Astrocyte (in vitro differentiated cells and primary cell): ENCODE measurements at regions not wholly inside any gene's neighbourhood (a gene's known extent, or its start where the extent isn't known, plus 50 kb on each side); places are given as distances from the start of the nearest gene placed in this dataset.

Experiments
- DNase-seq: peaks from one replicate; pipeline ENCODE4 v3.0.0-alpha.2; 2010; ENCODE audit warnings: low read depth
- FAIRE-seq: peaks from 2 replicates; lab custom pipeline; 2011; peaks lifted over from hg19 to GRCh38; lab: Jason Lieb, UNC
- H2AFZ ChIP-seq: 2 replicates; pipeline ENCODE4 v1.6.0; 2012; ENCODE audit warnings: low read depth, low read length, inconsistent platforms
- H3K27ac ChIP-seq: 2 replicates; pipeline ENCODE4 v1.5.1; 2011; ENCODE audit warnings: low read depth, low read length, inconsistent platforms
- H3K27me3 ChIP-seq: 2 replicates; pipeline ENCODE4 v1.6.0; 2011; ENCODE audit warnings: low read length, inconsistent platforms; ENCODE audit not compliant: insufficient read depth
- H3K36me3 ChIP-seq: 2 replicates; pipeline ENCODE4 v1.5.1; 2011; ENCODE audit warnings: low read length, inconsistent platforms; ENCODE audit not compliant: insufficient read depth
- H3K4me1 ChIP-seq: 2 replicates; pipeline ENCODE4 v1.5.1; 2011; ENCODE audit warnings: low read length, inconsistent platforms; ENCODE audit not compliant: insufficient read depth
- H3K4me2 ChIP-seq: 2 replicates; pipeline ENCODE4 v1.6.0; 2012; ENCODE audit warnings: low read length, inconsistent platforms
- H3K4me3 ChIP-seq: 2 replicates; pipeline ENCODE4 v1.5.1; 2011; ENCODE audit warnings: low read depth, mild to moderate bottlenecking, low read length, inconsistent platforms; ENCODE audit not compliant: insufficient read depth
- H3K79me2 ChIP-seq: 2 replicates; pipeline ENCODE4 v1.6.0; 2012; ENCODE audit warnings: mild to moderate bottlenecking, low read length, inconsistent platforms; ENCODE audit not compliant: insufficient read depth
- H3K9ac ChIP-seq: 2 replicates; pipeline ENCODE4 v1.6.0; 2012; ENCODE audit warnings: mild to moderate bottlenecking, low read length, inconsistent platforms
- H3K9me3 ChIP-seq: 2 replicates; pipeline ENCODE4 v1.5.1; 2012; ENCODE audit warnings: low read depth, mild to moderate bottlenecking, low read length, inconsistent platforms; ENCODE audit not compliant: insufficient read depth
- H4K20me1 ChIP-seq: 2 replicates; pipeline ENCODE4 v1.6.0; 2012; ENCODE audit warnings: low read length, inconsistent platforms; ENCODE audit not compliant: insufficient read depth
- H3K27ac Mint-ChIP-seq: one replicate; pipeline ENCODE4 v1.8.0; 2021; ENCODE audit warnings: mild to moderate bottlenecking, mixed read lengths; ENCODE audit not compliant: unreplicated experiment
- H3K27me3 Mint-ChIP-seq: one replicate; pipeline ENCODE4 v1.8.0; 2021; ENCODE audit warnings: low read depth, mixed read lengths; ENCODE audit not compliant: unreplicated experiment
- H3K36me3 Mint-ChIP-seq: one replicate; pipeline ENCODE4 v1.8.0; 2021; ENCODE audit warnings: low read depth, mixed read lengths; ENCODE audit not compliant: unreplicated experiment
- H3K4me1 Mint-ChIP-seq: one replicate; pipeline ENCODE4 v1.8.0; 2021; ENCODE audit warnings: low read depth, mixed read lengths; ENCODE audit not compliant: unreplicated experiment
- H3K4me3 Mint-ChIP-seq: one replicate; pipeline ENCODE4 v1.8.0; 2021; ENCODE audit warnings: mild to moderate bottlenecking, moderate library complexity, mixed read lengths; ENCODE audit not compliant: unreplicated experiment
- H3K9me3 Mint-ChIP-seq: one replicate; pipeline ENCODE4 v1.8.0; 2021; ENCODE audit warnings: mild to moderate bottlenecking, mixed read lengths; ENCODE audit not compliant: unreplicated experiment
- EZH2 ChIP-seq: IDR thresholded peaks from 2 replicates; pipeline ENCODE4 v1.6.1; 2012; ENCODE audit warnings: mild to moderate bottlenecking, low read length, inconsistent platforms; ENCODE audit not compliant: insufficient read depth
- TF ChIP-seq, protein P1 (sequence below): IDR thresholded peaks from 2 replicates; pipeline ENCODE4 v1.5.1; 2011; ENCODE audit warnings: low read depth, mild to moderate bottlenecking, inconsistent platforms, low read length, moderate library complexity; ENCODE audit not compliant: insufficient read depth

DNA sequence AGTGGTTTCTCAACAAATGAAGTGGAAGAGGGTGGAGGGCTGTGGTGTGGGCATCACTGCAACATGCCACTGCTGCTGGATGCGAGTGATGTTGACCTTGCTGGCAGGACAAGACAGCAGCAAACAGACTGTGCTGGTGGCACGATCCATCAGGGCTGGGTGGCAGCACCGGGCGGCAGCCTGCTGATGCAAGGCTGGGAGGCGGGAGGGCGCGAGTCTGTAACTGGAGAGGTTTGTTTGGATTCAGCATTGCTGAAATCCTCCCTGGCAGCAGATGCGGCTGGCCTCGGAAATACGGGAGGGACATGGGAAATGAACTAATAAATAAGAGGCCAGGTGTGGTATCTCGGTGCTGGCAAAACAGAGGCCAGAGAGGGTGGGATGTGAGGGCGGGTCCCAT lies 224.2 kb downstream of the ENGASE start:
- TF ChIP-seq EZH2: no peak
- TF ChIP-seq, protein P1, sequence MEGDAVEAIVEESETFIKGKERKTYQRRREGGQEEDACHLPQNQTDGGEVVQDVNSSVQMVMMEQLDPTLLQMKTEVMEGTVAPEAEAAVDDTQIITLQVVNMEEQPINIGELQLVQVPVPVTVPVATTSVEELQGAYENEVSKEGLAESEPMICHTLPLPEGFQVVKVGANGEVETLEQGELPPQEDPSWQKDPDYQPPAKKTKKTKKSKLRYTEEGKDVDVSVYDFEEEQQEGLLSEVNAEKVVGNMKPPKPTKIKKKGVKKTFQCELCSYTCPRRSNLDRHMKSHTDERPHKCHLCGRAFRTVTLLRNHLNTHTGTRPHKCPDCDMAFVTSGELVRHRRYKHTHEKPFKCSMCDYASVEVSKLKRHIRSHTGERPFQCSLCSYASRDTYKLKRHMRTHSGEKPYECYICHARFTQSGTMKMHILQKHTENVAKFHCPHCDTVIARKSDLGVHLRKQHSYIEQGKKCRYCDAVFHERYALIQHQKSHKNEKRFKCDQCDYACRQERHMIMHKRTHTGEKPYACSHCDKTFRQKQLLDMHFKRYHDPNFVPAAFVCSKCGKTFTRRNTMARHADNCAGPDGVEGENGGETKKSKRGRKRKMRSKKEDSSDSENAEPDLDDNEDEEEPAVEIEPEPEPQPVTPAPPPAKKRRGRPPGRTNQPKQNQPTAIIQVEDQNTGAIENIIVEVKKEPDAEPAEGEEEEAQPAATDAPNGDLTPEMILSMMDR: no peak
- no peak overlapping the region for H3K9ac ChIP-seq
- no peaks in the 10 kb centered on the region for H3K9me3 ChIP-seq
- H3K36me3 ChIP-seq: no peaks in the 10 kb centered on the region
- no peak overlapping the region for H3K27ac ChIP-seq
- Mint-ChIP-seq H3K27me3 (peaks cover 58% of the 10 kb centered on the region), H3K4me1 (no peaks in the 10 kb centered on the region), H3K36me3 (no peaks in the 10 kb centered on the region), H3K4me3 (no peak overlapping the region), H3K27ac (no peak overlapping the region), H3K9me3 (no peaks in the 10 kb centered on the region)
- H2AFZ ChIP-seq: no peak overlapping the region
- no peaks in the 10 kb centered on the region for H3K27me3 ChIP-seq
- no peak for FAIRE-seq
- no peaks in the 10 kb centered on the region for H4K20me1 ChIP-seq
- DNase-seq: no peak
- no peaks in the 10 kb centered on the region for H3K79me2 ChIP-seq
- H3K4me2 ChIP-seq: no peak overlapping the region
- no peaks in the 10 kb centered on the region for H3K4me1 ChIP-seq
- H3K4me3 ChIP-seq: no peak overlapping the region

DNA sequence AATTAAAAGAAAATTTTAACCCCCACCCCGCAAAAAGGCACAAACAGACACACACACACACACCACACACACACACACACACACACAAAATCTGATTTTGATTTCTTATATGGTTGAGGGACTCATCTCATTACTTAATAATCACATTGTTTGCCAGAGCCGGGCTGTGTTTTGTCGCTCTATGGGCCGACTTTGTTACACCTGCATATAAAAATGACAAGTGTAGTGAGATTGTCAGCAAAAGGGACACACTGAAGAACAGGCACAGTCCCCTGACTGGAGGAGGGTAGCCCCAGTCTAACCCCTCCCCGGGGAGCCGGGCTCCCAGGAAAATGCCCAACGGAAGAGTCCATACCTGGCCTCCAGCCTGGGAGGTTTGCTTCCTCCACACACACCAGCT lies 221.6 kb downstream of the ENGASE start:
- Histone ChIP-seq H3K27ac (no peak overlapping the region), H3K27me3 (no peaks in the 10 kb centered on the region), H3K4me2 (no peak overlapping the region), H3K79me2 (no peaks in the 10 kb centered on the region), H2AFZ (no peak overlapping the region), H3K4me3 (no peak overlapping the region), H4K20me1 (no peaks in the 10 kb centered on the region), H3K9ac (no peak overlapping the region), H3K9me3 (no peaks in the 10 kb centered on the region), H3K4me1 (no peaks in the 10 kb centered on the region), H3K36me3 (no peaks in the 10 kb centered on the region)
- Mint-ChIP-seq H3K4me1 (no peaks in the 10 kb centered on the region), H3K4me3 (no peak overlapping the region), H3K27me3 (peaks cover 69% of the 10 kb centered on the region), H3K9me3 (no peaks in the 10 kb centered on the region), H3K36me3 (no peaks in the 10 kb centered on the region), H3K27ac (no peak overlapping the region)
- TF ChIP-seq, protein P1: no peak
- TF ChIP-seq EZH2: no peak
- FAIRE-seq (no peak), DNase-seq (no peak)

DNA sequence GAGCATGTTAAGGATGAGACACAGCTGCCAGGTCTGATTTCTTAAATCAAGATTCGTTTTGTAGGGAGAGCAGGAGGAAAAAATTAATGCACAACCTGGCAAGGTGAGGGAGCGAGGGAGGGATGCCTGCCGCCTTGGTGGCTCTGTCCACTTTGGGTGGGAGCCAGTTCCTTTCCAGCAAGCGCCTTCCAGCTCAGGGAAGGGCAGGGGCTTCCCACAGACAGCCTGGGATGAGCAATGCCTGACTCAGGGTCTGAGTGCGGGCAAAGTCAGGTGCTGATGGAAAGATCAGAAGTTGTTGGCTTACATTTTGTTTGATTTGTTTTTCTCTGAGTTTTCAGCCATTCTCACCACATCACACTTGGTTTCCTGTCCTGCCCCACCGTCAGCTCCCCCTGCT lies 220.7 kb downstream of the ENGASE start:
- H3K9me3 ChIP-seq: no peaks in the 10 kb centered on the region
- H3K27ac ChIP-seq: no peak overlapping the region
- no peak overlapping the region for H3K9ac ChIP-seq
- no peak overlapping the region for H2AFZ ChIP-seq
- peaks cover 71% of the 10 kb centered on the region for H3K27me3 Mint-ChIP-seq
- DNase-seq (no peak), FAIRE-seq (no peak)
- no peaks in the 10 kb centered on the region for H3K4me1 Mint-ChIP-seq
- no peaks in the 10 kb centered on the region for H3K9me3 Mint-ChIP-seq
- H3K27me3 ChIP-seq: no peaks in the 10 kb centered on the region
- no peaks in the 10 kb centered on the region for H3K79me2 ChIP-seq
- no peaks in the 10 kb centered on the region for H3K36me3 Mint-ChIP-seq
- H3K4me3 Mint-ChIP-seq: no peak overlapping the region
- H4K20me1 ChIP-seq: no peaks in the 10 kb centered on the region
- H3K27ac Mint-ChIP-seq: no peak overlapping the region
- no peaks in the 10 kb centered on the region for H3K36me3 ChIP-seq
- H3K4me1 ChIP-seq: no peaks in the 10 kb centered on the region
- H3K4me2 ChIP-seq: no peak overlapping the region
- H3K4me3 ChIP-seq: no peak overlapping the region
- TF ChIP-seq, protein P1: no peak
- no peak for TF ChIP-seq EZH2
